Lower leg skin (tissue), 3 donors: ENCODE measurements at regions not wholly inside any gene's neighbourhood (a gene's known extent, or its start where the extent isn't known, plus 50 kb on each side); places are given as distances from the start of the nearest gene placed in this dataset.

Source experiments
- CTCF ChIP-seq, 3 donors: fragments of 450-650 bp; IDR thresholded peaks; one replicate each; pipeline ENCODE4 v1.5.1; 2016; ENCODE audit warnings: antibody characterized with exemption in 3 of 3, mild to moderate bottlenecking in 3 of 3, moderate library complexity in 2 of 3
- POLR2A ChIP-seq, 2 donors: fragments of 450-650 bp; IDR thresholded peaks; one replicate each; pipeline ENCODE4 v1.6.1; 2016 to 2017; ENCODE audit warnings: antibody characterized with exemption in 2 of 2, mild to moderate bottlenecking in 1 of 2, moderate library complexity in 1 of 2

GRCh38 chr12:24444634-24445033, 495.2 kb upstream of the SOX5 start:
- TF ChIP-seq CTCF (IDR thresholded peaks at IDR 0.05), result no peak
- TF ChIP-seq POLR2A (IDR thresholded peaks at IDR 0.05), result no peak
